GM21367 (cell line): ENCODE measurements at regions not wholly inside any gene's neighbourhood (a gene's known extent, or its start where the extent isn't known, plus 50 kb on each side); places are given as distances from the start of the nearest gene placed in this dataset.
"Not testable (repeated sequence)": the region's sequence is repeated elsewhere in the genome, so short reads cannot be mapped to it uniquely, and the experiment has no call there.

Experiments
- ATAC-seq: cut with Tn5 transposase; IDR thresholded peaks from one replicate; pipeline ENCODE4 v1.9.1; 2021; ENCODE audit not compliant: unreplicated experiment

DNA sequence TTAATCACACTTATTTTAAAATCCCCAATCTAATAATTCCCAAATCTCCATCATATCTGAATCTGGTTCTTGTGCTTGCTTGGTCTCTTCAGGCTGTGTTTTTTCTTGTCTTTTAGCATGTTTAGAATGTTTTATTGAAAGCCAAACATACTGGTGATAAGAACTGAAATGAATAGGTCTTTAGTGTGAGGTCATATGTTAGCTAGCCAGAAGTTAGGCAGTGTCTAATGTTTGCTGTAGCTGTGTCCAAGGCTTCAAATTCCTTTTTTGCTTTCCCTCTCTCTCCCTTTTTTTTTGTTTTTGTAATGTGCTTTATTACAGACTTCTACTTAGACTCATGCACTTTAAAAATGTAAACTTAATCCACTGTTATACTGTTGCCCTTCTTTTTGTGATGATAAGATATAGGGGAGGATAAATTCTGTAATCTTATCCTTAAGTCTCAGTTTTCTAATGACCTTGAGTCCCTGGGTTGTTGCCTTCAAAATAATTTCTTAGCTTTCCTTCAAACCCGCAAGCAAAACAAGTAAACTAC is 725.1 kb downstream of the BRINP3 start:
- ATAC-seq = no peak

DNA sequence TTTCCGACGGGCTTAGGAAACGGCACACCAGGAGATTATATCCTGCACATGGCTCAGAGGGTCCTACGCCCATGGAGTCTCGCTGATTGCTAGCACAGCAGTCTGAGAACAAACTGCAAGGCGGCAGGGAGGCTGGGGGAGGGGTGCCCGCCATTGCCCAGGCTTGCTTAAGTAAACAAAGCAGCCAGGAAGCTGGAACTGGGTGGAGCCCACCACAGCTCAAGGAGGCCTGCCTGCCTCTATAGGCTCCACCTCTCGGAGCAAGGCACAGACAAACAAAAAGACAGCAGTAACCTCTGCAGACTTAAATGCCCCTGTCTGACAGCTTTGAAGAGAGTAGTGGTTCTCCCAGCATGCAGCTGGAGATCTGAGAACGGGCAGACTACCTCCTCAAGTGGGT is 722.6 kb downstream of the BRINP3 start:
- ATAC-seq = not testable (repeated sequence)

DNA sequence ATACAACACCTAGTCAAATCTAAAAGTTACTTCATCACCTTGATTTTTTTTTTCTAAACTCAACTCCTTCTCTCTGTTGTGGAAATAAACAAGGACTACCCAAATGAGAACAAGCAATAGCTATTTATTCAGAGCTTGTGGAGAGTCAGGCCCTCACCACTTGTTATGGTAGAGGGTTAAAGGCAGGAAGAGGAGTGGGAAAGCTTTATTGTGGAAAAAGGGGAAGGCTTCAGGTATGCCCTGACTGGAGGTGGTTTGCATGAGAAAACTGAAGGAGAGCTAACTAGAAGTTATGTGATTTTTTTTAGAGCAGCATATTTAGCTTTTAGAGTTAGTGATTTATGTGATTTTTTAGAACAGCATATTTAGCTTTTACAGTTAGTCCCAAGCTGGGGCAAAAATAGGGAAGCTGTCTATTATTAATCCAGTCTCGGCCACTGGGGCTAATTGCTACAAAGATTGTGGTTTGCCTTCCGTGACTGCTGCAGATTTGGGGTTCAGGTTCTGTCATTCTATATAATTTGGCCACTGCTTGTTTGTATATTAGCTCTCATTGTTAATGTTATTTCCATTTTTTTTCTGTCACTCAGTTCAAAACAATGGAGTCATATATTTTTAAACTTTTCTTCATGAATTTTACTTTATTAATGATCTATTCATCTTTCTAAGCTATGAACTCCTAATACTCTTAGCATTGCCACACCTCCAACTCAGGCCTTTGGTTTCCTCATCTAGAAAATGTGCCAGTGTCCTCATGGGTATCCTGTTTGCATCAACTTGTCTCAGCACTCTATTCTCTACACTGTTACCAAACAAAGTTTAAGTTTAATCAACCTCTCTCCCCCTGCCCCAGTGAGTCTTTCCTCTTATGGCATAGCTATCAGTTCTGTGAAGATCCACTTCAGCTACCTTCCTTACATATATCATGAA is 713.0 kb downstream of the BRINP3 start:
- ATAC-seq = no peak

DNA sequence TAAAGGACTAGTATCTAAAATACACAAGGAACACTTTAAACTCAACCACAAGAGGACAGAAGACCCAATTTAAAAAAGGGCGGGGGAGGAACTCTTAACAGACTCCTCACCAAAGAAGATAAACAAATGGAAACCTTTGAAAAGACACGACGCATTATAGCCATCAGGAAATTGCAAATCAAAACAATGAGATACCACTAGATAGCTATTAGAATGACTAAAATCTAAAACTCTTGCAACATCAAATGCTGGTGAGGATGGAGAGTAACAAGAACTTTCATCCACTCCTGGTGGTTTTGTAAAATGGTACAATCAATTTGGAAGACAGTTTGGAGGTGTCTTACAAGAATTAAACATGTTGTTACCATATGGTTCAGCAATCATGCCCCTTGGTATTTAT is 708.2 kb downstream of the BRINP3 start:
- ATAC-seq = no peak

- no peak for ATAC-seq
These were observed 702.9 kb downstream of the BRINP3 start for GRCh38 chr1:189774721-189775287.

DNA sequence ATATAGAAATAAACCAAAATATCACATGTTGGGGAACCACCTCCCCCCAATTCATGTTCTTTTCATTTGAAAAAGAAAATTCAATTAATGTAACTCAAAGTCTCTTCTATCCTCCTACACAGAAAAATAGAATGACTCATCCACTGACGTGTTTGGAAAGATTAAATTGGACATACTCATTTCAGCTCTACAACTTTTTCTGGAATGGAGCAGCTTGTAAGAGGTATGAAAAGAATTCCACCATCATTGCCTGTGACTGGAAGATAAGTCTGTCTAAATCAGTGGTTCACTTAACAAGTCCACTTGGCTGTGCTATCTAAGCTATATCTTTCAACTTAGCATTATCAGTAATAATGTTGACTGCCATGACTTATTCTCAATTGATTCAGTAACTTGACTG is 702.3 kb downstream of the BRINP3 start:
- no peak for ATAC-seq

- ATAC-seq = no peak
These were observed 698.6 kb downstream of the BRINP3 start for GRCh38 chr1:189779034-189779433.

DNA sequence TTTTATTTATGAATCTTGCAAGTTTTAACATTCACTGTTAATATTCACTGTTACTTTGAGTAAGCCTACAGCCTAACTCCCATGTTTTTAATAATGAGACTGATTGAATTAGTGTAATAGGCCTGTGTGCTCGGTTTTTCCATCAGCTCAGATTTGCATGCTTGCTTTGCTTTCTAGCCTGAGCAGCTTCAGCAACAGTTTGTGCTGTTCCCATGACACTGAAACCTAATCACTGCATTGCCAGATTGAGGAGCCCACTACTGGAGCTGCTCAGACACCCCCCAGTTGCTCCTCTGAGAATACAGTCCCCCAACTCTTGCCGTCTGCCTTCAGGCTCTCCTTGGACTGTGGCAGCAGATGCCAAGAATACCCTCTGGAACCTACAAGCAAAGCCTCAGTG is 695.4 kb downstream of the BRINP3 start:
- no peak for ATAC-seq

DNA sequence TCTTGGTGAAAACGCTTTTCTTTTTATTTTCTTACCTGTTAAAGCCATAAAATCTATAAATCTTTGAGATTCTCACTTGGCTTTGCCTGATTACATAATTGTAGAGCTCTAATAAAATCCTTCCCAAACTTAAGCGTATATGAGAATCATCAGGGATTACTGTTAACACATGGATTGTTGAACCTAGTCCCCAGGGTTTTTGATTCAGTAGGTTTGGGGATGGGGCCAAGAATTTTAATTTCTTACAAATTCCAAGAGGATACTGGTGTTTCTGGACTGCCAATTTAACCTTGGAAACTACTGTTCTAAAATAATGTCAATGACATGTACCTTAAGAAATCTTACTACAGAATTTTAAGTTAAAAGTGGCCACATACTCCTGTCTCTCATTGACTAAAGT is 694.2 kb downstream of the BRINP3 start:
- ATAC-seq = no peak

DNA sequence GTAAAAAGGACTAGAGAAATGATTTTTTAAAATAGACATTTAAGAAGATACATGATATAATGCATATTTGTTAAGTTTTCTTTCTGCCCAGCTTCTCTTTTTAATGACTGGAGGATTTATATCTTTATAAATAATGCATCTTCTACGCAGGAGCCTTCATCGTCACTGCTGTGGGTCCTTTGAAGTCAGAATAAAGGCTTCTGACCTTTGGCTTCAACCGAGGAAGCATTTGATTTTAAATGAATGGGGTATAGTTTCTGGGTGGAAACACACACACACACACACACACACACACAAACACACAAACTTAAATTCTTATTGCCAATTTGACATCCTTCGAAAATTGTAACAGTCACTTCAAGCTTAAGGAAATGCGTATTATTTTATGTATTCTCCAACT is 690.9 kb downstream of the BRINP3 start:
- no peak for ATAC-seq

- no peak for ATAC-seq
These were observed 690.5 kb downstream of the BRINP3 start for GRCh38 chr1:189787201-189787600.

DNA sequence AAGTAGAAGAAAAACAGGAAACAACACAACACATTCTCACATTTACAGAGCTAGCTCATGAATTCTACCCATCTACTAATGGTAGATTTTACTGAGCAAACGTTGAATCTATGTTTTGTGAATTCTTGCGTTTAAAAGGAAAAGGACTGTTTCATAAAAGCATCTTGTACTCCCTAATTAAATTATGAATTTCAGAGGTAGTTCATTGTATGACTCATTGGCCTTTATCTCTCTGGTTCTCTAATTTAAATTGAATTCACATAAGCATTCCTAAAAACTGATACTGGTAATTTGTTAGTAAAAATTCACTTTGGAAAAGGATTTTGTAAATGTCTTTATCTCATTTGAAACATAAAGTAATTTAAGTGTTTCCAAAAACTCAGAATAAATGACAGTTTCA is 687.3 kb downstream of the BRINP3 start:
- no peak for ATAC-seq

- no peak for ATAC-seq
These were observed 674.3 kb downstream of the BRINP3 start for GRCh38 chr1:189803364-189803763.

- ATAC-seq = no peak
These were observed 673.3 kb downstream of the BRINP3 start for GRCh38 chr1:189804352-189804751.

DNA sequence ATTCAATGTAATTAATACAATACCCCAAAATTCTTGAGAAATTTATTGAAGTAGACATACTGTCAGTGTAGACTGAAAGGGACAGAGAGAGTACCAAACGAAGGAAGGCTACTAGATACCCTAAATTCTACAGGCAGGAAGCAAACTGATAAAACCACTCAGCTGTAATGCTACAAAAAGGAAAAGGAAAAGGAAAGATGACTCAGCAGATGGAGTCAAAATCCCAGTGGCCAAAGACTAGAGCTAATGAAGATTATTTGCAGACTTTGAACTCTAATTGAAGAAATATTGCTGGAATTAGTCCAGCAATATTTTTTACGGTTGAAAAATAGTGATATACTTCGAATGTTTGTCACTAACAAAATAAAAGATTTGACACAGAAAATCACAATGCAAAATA is 671.9 kb downstream of the BRINP3 start:
- no peak for ATAC-seq

DNA sequence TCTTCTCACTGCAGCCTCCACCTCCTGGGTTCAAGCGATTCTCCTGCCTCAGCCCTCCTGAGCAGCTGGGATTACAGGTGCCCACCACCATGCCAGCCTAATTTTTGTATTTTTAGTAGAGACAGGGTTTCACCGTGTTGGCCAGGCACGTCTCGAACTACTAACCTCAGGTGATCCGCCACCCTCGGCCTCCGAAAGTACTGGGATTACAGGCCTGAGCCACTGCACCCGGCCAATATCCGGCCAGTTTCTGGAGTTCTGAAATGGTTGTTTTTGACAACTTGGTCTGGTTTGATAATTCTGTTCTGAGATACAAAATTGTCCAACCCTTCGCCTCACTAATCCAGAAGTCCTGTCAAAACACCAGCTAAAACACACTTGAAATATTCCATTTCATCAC is 667.0 kb downstream of the BRINP3 start:
- not testable (repeated sequence) for ATAC-seq

GRCh38 chr1:189811960-189812359 is 665.7 kb downstream of the BRINP3 start:
- no peak for ATAC-seq

DNA sequence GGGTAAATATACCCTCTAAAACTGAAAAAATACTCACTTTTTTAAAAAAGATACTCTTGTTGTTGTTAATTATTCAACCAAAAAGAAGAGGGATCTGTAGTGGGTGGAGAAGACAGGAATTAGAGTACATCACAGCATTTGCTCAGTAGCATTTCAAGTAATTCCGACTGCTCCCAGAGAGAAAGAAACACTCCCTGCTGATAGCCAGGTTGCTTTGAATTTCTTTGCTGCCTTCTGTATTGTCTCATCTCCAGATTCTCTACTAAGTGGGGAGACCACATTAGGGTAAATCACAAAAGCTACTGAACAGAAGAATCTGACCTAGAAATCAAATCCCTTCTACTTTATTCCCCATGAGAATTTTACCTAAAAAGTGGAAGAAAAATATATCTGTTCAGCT is 661.1 kb downstream of the BRINP3 start:
- no peak for ATAC-seq

GRCh38 chr1:189819751-189820150 is 657.9 kb downstream of the BRINP3 start:
- no peak for ATAC-seq

- ATAC-seq = no peak
These were observed 655.8 kb downstream of the BRINP3 start for GRCh38 chr1:189821833-189822232.

DNA sequence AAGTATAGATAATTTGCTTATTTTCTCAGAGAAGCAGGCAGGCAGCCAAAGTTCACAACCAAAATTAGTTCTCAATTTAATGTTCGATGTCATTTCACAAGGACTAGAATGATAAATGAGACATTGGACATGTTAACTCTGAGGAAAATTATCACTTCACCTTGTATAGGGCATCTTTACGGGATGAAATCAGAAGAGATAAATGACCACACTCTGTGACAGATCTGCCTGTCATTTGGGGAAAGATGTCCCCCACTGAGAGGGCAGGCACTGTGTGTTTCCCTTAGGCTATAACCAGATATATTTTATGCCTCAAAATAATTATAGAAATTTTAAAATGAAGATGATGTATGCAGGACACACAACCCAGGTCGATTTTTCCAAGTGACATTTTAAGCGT is 642.9 kb downstream of the BRINP3 start:
- no peak for ATAC-seq

DNA sequence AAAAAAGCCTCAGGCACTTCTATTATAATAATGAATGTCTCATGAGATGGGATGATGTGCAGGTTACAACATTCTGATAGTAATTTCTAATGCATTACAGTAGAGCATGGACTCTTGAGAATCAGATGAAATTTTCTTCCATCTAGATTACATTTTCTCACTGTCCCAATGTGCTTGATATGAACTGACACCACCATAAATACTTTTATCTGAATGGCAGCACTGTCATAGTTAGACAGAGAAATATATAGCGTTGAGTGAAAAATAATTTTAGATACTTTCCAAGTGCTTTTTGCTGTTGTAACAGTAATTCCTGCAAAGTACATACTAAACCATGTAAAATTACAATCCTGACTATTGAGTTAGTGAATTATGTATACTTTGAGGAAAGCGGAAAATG is 630.1 kb downstream of the BRINP3 start:
- no peak for ATAC-seq
